SK-N-SH treated with all-trans-retinoic acid at 6 μM for 48 hours (cell line): ENCODE measurements at regions not wholly inside any gene's neighbourhood (a gene's known extent, or its start where the extent isn't known, plus 50 kb on each side); places are given as distances from the start of the nearest gene placed in this dataset.

Experiments used
- ARNTL ChIP-seq: fragments of 450-650 bp; formaldehyde crosslinking; IDR thresholded peaks from 2 replicates; pipeline ENCODE4 v1.5.0; 2020; ENCODE audit warnings: low read depth, mild to moderate bottlenecking, moderate library complexity, borderline replicate concordance
- CSRNP3 ChIP-seq: fragments of 250-450 bp; sonication (Bioruptor Pico); IDR thresholded peaks from 2 replicates; pipeline ENCODE4 v1.5.1; 2021; ENCODE audit warnings: mild to moderate bottlenecking, moderate library complexity
- SNAI2 ChIP-seq: fragments of 250-450 bp; sonication (Bioruptor Pico); IDR thresholded peaks from 2 replicates; pipeline ENCODE4 v1.5.0; 2020; ENCODE audit warnings: mild to moderate bottlenecking, moderate library complexity
- TOX ChIP-seq: fragments of 250-450 bp; sonication (Bioruptor Pico); IDR thresholded peaks from 2 replicates; pipeline ENCODE4 v1.8.0; 2021; ENCODE audit warnings: mild to moderate bottlenecking, moderate library complexity, borderline replicate concordance

GRCh38 chr20:52268184-52268749 lies 76.7 kb upstream of the ZFP64 start:
- TF ChIP-seq CSRNP3 (CRISPR knock-in tag) (no peak), TOX (CRISPR knock-in tag) (no peak), ARNTL (no peak), SNAI2 (CRISPR knock-in tag) (no peak)
